HCT116 (cell line): ENCODE measurements at regions not wholly inside any gene's neighbourhood (a gene's known extent, or its start where the extent isn't known, plus 50 kb on each side); places are given as distances from the start of the nearest gene placed in this dataset.

Source experiments
- ATAC-seq: fragments of 200-7000 bp; cut with Tn5 transposase; 2 replicates; pipeline ENCODE4 v1.9.1; 2020; ENCODE audit warnings: mild to moderate bottlenecking, moderate library complexity
- BruUV-seq: library from RNA; stranded (reverse); fragments of 400-500 nt; replicated peaks from 2 replicates; lab custom pipeline; 2021; lab: Mats Ljungman, UMichigan
- CTCF ChIA-PET: fragments of 300-600 bp; sonication (Branson Sonifier 250); formaldehyde crosslinking; loops from one replicate; lab custom pipeline; 2021; ENCODE audit warnings: antibody characterized with exemption; lab: Charles Lee
- POLR2A ChIA-PET: fragments of 300-600, 350-600 bp; sonication (Branson Sonifier 250); formaldehyde crosslinking; loops from one replicate; lab custom pipeline; 2021; ENCODE audit warnings: antibody characterized with exemption; lab: Charles Lee
- RAD21 ChIA-PET, 2 experiments: fragments of 300-600 bp; sonication (Branson Sonifier 250); formaldehyde crosslinking; loops; one replicate each; lab custom pipeline; 2023; ENCODE audit warnings: low total read pairs in 2 of 2; ENCODE audit not compliant: uncharacterized antibody in 2 of 2, unreplicated experiment in 2 of 2, low non-redundant PET in 1 of 2; lab: Charles Lee
- DNase-seq: peaks from one replicate; pipeline ENCODE4 v3.0.0-alpha.2; 2010; ENCODE audit warnings: low read depth, low spot score
- H2AFZ ChIP-seq: fragments of 200-600 bp; shearing (Covaris generic), sonication (generic); 2 replicates; pipeline ENCODE4 v1.6.1; 2017; ENCODE audit warnings: low read depth, mixed run types, mixed read lengths, antibody characterized with exemption, low read length; ENCODE audit not compliant: poor library complexity, severe bottlenecking
- H3K27ac ChIP-seq: 2 replicates; pipeline ENCODE4 v1.5.1; 2012; ENCODE audit warnings: low read depth, low read length
- H3K27me3 ChIP-seq: fragments of 200-600 bp; sonication (generic); 2 replicates; pipeline ENCODE4 v1.6.1; 2016; ENCODE audit warnings: mixed run types, low read length, mixed read lengths; ENCODE audit not compliant: insufficient read depth
- H3K36me3 ChIP-seq, 2 experiments: fragments of 200-500 bp in 1 of 2; fragments of 200-600 bp in 1 of 2; sonication (Bioruptor generic) in 1 of 2; sonication (generic) in 1 of 2; 2 replicates each; pipeline versions ENCODE4 v1.5.1 to v1.6.1; 2014 to 2016; ENCODE audit warnings: low read length in 2 of 2, inconsistent platforms in 1 of 2, mixed read lengths in 1 of 2, mixed run types in 1 of 2; ENCODE audit not compliant: insufficient read depth in 2 of 2, control insufficient read depth in 1 of 2
- H3K4me1 ChIP-seq, 2 experiments: fragments of 200-600 bp in 1 of 2; sonication (generic) in 1 of 2; 2 replicates each; pipeline versions ENCODE4 v1.5.1 to v1.6.1; 2012 to 2017; ENCODE audit warnings: low read length in 2 of 2, inconsistent platforms in 1 of 2, mild to moderate bottlenecking in 1 of 2, mixed read lengths in 1 of 2, mixed run types in 1 of 2, moderate library complexity in 1 of 2; ENCODE audit not compliant: insufficient read depth in 2 of 2, control insufficient read depth in 1 of 2
- H3K4me2 ChIP-seq: fragments of 200-600 bp; sonication (generic); 2 replicates; pipeline ENCODE4 v1.6.1; 2017; ENCODE audit warnings: mixed run types, low read length, mixed read lengths
- H3K4me3 ChIP-seq, 2 experiments: fragments of 200-600 bp in 1 of 2; sonication (generic) in 1 of 2; replicated peaks in 1 of 2; 2 replicates each; pipeline ENCODE4 v1.5.1; 2011 to 2016; ENCODE audit warnings: low read length in 2 of 2, control low read depth in 1 of 2, low read depth in 1 of 2, mild to moderate bottlenecking in 1 of 2, mixed read lengths in 1 of 2, mixed run types in 1 of 2
- H3K79me2 ChIP-seq: fragments of 200-600 bp; sonication (generic); 2 replicates; pipeline ENCODE4 v1.6.1; 2017; ENCODE audit warnings: mild to moderate bottlenecking, mixed run types, low read length, moderate library complexity, mixed read lengths; ENCODE audit not compliant: insufficient read depth
- H3K9ac ChIP-seq: fragments of 200-600 bp; sonication (generic); 2 replicates; pipeline ENCODE4 v1.6.1; 2016; ENCODE audit warnings: low read length, mixed read lengths
- H3K9me2 ChIP-seq: fragments of 200-600 bp; sonication (generic), shearing (Covaris generic); 2 replicates; pipeline ENCODE4 v1.6.1; 2017; ENCODE audit warnings: mixed run types, mild to moderate bottlenecking, moderate library complexity; ENCODE audit not compliant: insufficient read depth
- H3K9me3 ChIP-seq, 2 experiments: fragments of 200-500 bp in 1 of 2; fragments of 200-600 bp in 1 of 2; sonication (Bioruptor generic) in 1 of 2; sonication (generic) in 1 of 2; 2 replicates each; pipeline ENCODE4 v1.6.1; 2014 to 2017; ENCODE audit warnings: low read length in 2 of 2, mixed read lengths in 2 of 2, inconsistent platforms in 1 of 2, low read depth in 1 of 2, mild to moderate bottlenecking in 1 of 2, mixed run types in 1 of 2, moderate library complexity in 1 of 2; ENCODE audit not compliant: control insufficient read depth in 1 of 2, insufficient read depth in 1 of 2
- H4K20me1 ChIP-seq: fragments of 200-600 bp; sonication (generic), shearing (Covaris generic); 2 replicates; pipeline ENCODE4 v1.6.1; 2017; ENCODE audit warnings: mixed run types, mild to moderate bottlenecking, moderate library complexity; ENCODE audit not compliant: insufficient read depth
- CEBPB ChIP-seq: IDR thresholded peaks from 2 replicates; pipeline ENCODE4 v1.6.1; 2012; ENCODE audit warnings: low read depth
- CTCF ChIP-seq, 3 experiments: fragments of 200-600 bp in 1 of 3; sonication (generic) in 1 of 3; IDR thresholded peaks in 2 of 3; conservative IDR thresholded peaks in 1 of 3; 2 replicates each; pipeline ENCODE4 v1.5.1; 2012 to 2017; ENCODE audit warnings: low read depth in 2 of 3, low read length in 2 of 3, antibody characterized with exemption in 1 of 3, borderline replicate concordance in 1 of 3, control low read depth in 1 of 3, mild to moderate bottlenecking in 1 of 3, mixed read lengths in 1 of 3, mixed run types in 1 of 3, moderate library complexity in 1 of 3; ENCODE audit not compliant: insufficient read depth in 1 of 3
- EGR1 ChIP-seq: IDR thresholded peaks from 2 replicates; pipeline ENCODE4 v1.6.1; 2012; ENCODE audit warnings: low read depth
- ELF1 ChIP-seq: IDR thresholded peaks from 2 replicates; pipeline ENCODE4 v1.6.1; 2012; ENCODE audit warnings: low read depth, borderline replicate concordance
- EZH2 ChIP-seq: fragments of 200-600 bp; sonication (generic); IDR thresholded peaks from 2 replicates; pipeline ENCODE4 v1.6.1; 2017; ENCODE audit warnings: antibody characterized with exemption, mixed run types
- EZH2phosphoT487 ChIP-seq: fragments of 200-600 bp; IDR thresholded peaks from 2 replicates; pipeline ENCODE4 v1.6.1; 2018; ENCODE audit warnings: antibody characterized with exemption, borderline replicate concordance
- FOSL1 ChIP-seq: IDR thresholded peaks from 2 replicates; pipeline ENCODE4 v1.6.1; 2012; ENCODE audit warnings: low read depth
- MAX ChIP-seq: IDR thresholded peaks from 2 replicates; pipeline ENCODE4 v1.6.1; 2012
- POLR2A ChIP-seq: IDR thresholded peaks from 2 replicates; pipeline ENCODE4 v1.7.0; 2011; ENCODE audit warnings: borderline replicate concordance; ENCODE audit not compliant: insufficient read depth, insufficient read length; ENCODE audit errors: extremely low read depth
- POLR2AphosphoS5 ChIP-seq: IDR thresholded peaks from 2 replicates; pipeline ENCODE4 v1.6.1; 2011; ENCODE audit warnings: mild to moderate bottlenecking, low read depth, low read length, moderate library complexity
- REST ChIP-seq: IDR thresholded peaks from 2 replicates; pipeline ENCODE4 v1.6.1; 2012; ENCODE audit warnings: low read depth
- SIN3A ChIP-seq: IDR thresholded peaks from 2 replicates; pipeline ENCODE4 v1.6.1; 2012; ENCODE audit warnings: low read depth
- SP1 ChIP-seq: IDR thresholded peaks from 2 replicates; pipeline ENCODE4 v1.6.1; 2012; ENCODE audit warnings: low read depth
- ZBTB33 ChIP-seq: IDR thresholded peaks from 2 replicates; pipeline ENCODE4 v1.6.1; 2011; ENCODE audit warnings: mild to moderate bottlenecking, low read length, moderate library complexity; ENCODE audit not compliant: insufficient replicate concordance; ENCODE audit errors: extremely low read depth
- ZNF274 ChIP-seq: fragments of 200-500 bp; sonication (Bioruptor generic); IDR thresholded peaks from 2 replicates; pipeline ENCODE4 v1.6.1; 2014; ENCODE audit warnings: mild to moderate bottlenecking, low read depth, low read length, inconsistent platforms
- intact Hi-C: fragments of 100-400 bp; cut with micrococcal nuclease; formaldehyde crosslinking; loops from 2 replicates; pipeline ENCODE4 v1.10.0; 2022

- Histone ChIP-seq H3K4me3 (no peak overlapping the region), H3K4me1 (peaks cover 4 to 10% of the 10 kb centered on the region in 2 experiments; a peak in 2 of 4 replicates), H3K79me2 (no peaks in the 10 kb centered on the region), H3K9ac (no peak overlapping the region), H3K27ac (no peak overlapping the region), H3K9me2 (no peaks in the 10 kb centered on the region), H3K9me3 (no peaks in the 10 kb centered on the region), H2AFZ (no peak overlapping the region), H4K20me1 (no peaks in the 10 kb centered on the region), H3K27me3 (peaks cover 1% of the 10 kb centered on the region; the same call in 1 of the 2 replicates), H3K36me3 (no peaks in the 10 kb centered on the region), H3K4me2 (no peak overlapping the region)
- no TSS peak for BruUV-seq
- TF ChIP-seq POLR2AphosphoS5 (no peak), SP1 (no peak), ZBTB33 (no peak), MAX (no peak), POLR2A (no peak), CTCF (IDR thresholded peaks at IDR 0.05 in 2 of 3, conservative IDR thresholded peaks at IDR 0.05 in 1 of 3; ENCODE audit: borderline replicate concordance in 1 of 3, insufficient read depth in 1 of 3, low read depth in 2 of 3, low read length in 2 of 3) (no peak), ZNF274 (no peak), EGR1 (no peak), EZH2phosphoT487 (no peak), EZH2 (no peak), REST (no peak), SIN3A (no peak), ELF1 (no peak), FOSL1 (no peak), CEBPB (no peak)
- intact Hi-C loops = no loop called here
- ChIA-PET POLR2A (no interaction called here), CTCF (no interaction called here), RAD21 (no interaction called here)
- no peak for DNase-seq
- ATAC-seq = no peak
Observed at GRCh38 chr1:96355521-96355920, 366.1 kb upstream of the PTBP2 start.
